NCI-H2196 treated with DMSO at 0.1 percent for 48 hours (cell line): ENCODE measurements at regions not wholly inside any gene's neighbourhood (a gene's known extent, or its start where the extent isn't known, plus 50 kb on each side); places are given as distances from the start of the nearest gene placed in this dataset.

Experiments used
- DNase-seq: peaks from one replicate; lab custom pipeline; 2025; ENCODE audit not compliant: unreplicated experiment; lab: John Stamatoyannopoulos, UW

GRCh38 chr13:64850017-64850416 lies 2380.1 kb downstream of the PCDH9 start:
- no peak for DNase-seq

GRCh38 chr13:64849196-64849595 lies 2380.9 kb downstream of the PCDH9 start:
- DNase-seq = no peak

DNA sequence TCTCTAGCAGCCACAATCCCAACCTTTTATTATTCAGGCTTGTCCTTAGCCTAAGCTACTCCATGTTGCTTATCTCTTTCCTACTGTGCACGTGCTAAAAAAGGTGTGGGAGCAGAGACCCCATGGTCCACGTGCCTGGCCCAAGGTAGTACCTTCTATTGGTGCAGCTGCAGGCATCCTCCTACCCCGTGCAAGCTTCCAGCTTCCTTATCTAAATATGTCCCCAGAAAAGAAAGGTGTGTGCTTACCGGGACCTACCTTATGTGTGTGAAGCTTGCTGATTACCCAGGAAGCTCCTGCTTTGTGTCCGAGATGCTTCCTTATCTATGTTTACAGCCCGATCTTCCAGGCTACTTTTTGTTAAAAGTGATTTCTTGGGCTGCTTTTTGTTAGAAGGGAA lies 2382.4 kb downstream of the PCDH9 start:
- no peak for DNase-seq

- DNase-seq = no peak
Observed at GRCh38 chr13:64845110-64845509, 2385.0 kb downstream of the PCDH9 start.

- no peak for DNase-seq
Observed at GRCh38 chr13:64819081-64819480, 2411.1 kb downstream of the PCDH9 start.

- DNase-seq = no peak
Observed at GRCh38 chr13:64817691-64818090, 2412.4 kb downstream of the PCDH9 start.

- DNase-seq = no peak
Observed at GRCh38 chr13:64810750-64811149, 2419.4 kb downstream of the PCDH9 start.

DNA sequence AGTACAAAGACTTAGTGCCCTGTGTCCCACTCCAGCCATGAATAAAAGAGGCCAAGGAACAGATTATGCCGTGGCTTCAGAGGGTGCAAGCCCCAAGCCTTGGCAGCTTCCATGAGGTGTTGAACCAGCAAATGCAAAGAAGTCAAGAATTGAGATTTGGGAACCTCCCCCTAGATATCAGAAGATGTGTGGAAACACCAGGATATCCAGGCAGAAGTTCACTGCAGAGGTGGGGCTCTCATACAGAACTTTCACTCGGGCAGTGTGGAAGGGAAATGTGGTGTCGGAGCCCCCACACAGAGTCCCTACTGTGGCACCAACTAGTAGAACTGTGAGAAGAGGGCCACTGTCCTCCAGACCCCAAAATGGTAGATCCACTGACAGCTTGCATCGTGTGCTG lies 2421.4 kb downstream of the PCDH9 start:
- no peak for DNase-seq

GRCh38 chr13:64801768-64802167 lies 2428.4 kb downstream of the PCDH9 start:
- no peak for DNase-seq

DNA sequence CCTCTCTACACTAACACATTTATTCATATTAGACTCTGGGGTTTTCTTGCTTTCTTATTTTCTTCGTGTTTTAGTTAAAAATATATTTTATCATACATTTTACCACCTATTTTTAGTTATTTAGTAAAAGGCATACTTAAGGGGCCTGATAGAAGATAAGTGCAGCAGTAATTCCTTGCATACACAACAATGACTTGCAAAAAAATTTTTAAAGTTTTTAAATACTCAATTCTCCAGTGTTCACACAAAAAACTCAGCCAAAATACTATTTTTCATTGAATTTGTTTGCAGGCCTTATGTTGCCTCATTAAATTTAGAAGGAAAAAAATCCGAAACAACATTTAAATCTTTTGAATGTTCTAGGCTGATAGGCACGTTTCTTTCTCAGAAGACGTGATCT lies 2431.7 kb downstream of the PCDH9 start:
- no peak for DNase-seq

DNA sequence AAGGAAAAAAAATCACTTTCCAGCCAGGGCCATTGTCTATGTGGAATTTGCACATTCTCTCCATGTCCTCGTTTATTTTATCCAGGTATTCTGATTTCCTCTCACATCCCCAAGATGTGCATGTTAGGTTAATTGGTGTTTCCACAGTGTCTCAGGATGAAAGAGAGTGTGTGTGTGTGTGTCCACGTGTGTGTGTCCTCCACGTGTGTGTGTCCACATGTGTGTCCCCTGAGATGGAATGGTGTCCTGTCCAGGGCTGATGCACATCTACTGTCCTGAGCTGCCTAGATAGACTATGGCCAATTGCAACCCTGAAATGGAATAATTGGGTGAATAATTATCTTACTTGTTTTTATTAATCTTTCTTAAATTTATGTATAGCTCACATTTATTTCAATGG lies 2436.5 kb downstream of the PCDH9 start:
- DNase-seq = no peak

GRCh38 chr13:64793131-64793530 lies 2437.0 kb downstream of the PCDH9 start:
- DNase-seq = no peak

DNA sequence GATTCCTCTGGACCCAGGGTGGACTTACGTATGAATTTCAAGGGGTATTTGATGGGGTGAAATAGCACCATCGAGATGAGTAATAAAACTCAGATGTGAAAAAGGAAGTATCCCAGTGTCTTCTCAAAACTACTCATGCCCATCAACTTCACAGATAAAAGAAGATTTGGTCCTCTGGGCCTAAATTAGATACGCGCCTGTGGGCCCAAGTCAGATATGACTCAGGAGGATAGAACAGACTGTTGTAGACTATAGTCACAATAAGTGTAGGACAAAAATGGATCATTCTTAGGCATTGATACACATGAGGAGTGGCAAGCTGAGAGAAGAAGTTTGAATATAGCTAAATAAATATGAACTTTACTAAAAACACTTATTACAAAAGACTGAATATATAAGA lies 2438.8 kb downstream of the PCDH9 start:
- no peak for DNase-seq

DNA sequence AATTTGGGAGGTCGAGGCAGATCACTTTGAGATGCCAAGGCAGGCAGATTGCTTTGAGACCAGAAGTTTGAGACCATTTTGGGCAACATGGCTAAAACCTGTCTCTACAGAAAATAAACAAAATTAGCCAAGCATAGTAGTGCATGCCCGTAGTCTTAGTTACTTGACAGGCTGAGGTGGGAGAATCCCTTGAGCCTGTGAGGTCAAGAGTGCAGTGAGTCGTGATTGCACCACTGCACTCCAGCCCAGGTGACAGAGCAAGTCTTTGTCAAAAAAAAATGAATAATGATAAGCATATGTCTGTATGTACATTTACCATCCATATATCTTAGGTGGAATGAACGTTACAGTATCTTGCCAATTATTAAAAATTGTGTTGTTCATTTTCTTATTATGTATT lies 2447.7 kb downstream of the PCDH9 start:
- no peak for DNase-seq

DNA sequence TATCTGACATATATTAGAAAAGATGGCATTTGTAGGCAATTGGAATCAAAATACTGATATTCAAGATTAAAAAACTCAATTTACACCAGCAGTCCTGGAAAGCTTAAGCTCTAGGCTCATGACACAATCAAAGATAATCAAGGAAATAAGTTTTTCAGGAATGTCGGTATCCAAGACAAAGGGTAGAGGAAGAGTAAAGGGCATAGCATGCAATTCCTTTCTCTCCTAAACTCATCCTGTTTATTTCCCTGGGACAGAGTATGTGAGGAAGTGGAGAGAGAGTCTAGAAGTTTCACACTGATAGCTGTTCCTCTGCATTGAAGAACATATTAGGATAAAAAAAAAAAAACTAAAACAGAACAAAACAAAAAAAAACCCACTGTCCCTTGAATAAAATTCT lies 2452.1 kb downstream of the PCDH9 start:
- no peak for DNase-seq

GRCh38 chr13:64774915-64775314 lies 2455.2 kb downstream of the PCDH9 start:
- no peak for DNase-seq

- DNase-seq = no peak
Observed at GRCh38 chr13:64770743-64771142, 2459.4 kb downstream of the PCDH9 start.

DNA sequence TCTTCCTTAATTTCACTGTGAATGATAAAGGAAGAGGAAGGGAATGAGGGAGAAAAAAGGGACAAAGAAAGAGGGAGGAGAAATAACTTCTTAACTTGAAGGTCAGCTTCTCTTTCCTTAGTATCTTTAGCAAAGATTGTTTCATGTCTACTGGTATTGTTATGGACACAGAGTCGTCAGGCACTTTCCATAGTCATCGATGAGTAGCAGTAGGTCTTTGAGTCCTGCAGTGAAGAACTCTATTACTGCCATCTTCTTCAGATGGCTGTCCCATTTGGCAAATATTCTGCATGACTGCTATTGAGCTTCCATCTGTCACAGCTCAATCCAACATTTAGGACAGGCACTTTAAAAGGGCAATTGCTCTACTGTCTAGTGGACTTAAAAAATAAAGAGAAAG lies 2463.1 kb downstream of the PCDH9 start:
- no peak for DNase-seq

DNA sequence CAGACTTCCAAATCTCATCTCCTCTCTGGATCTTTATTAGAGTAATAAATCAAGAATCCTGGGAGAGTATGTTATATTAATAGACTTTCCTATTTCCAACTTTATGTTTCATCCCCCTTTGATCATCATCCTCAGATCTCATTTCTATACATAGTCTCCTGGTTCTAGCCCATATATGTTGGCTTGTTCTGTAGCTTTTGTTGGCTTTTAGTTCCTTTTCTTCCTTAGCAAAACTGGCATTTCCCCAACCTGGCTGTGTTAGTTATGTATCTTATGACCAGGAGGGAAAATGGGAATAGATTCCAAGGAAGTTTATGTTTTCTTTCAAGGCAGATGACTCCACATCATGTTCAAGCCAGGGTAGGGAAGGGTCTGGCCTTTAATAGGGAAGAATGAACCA lies 2464.5 kb downstream of the PCDH9 start:
- DNase-seq = no peak

DNA sequence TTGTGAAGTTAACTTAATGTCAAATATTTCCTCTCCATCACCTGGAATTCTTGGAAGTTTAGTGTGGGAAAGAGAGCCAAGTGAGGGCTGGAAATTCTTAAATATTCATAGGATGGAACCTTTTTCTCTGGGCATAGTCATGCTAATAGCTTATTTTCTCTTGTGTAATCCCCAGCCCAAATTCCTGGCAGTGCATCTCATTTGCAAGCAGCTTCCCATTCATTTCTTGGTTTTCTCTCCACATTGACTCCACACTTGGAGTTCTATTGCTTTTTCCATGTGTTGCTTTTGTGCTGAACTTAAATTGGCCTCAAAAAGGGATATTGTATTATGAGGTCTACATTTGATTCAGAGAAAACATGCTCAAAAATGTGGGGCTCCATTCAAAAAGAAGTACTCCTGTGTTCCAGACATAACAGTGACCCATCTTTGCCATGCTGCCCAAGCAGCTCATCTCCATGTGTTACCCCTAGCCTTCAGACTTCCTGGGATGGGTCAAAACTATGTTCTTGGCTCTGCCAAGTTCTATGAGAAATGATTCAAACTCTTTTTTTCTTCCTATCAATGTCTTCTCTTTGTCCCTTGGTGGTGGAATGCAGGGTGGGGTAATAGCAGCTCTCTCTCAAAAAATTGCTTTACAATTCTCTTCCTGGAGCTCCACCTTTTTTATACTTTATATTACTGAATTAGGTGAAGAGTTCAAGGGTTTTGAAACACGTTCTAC lies 2471.5 kb downstream of the PCDH9 start:
- no peak for DNase-seq

DNA sequence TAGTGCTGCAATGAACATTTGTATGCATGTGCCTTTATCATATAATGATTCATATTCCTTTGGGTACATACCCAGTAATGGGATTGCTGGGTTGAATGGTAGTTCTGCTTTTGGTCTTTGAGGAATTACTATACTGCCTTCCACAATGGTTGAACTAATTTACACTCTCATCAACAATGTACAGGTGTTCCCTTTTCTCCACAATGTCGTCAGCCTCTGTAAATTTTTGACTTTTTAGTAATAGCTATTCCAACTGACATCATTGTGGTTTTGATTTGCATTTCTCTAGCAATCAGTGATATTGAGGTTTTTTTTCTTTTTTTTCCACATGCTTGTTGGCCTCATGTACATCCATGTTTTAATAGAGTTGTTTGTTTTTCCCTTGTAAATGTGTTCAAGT lies 2473.5 kb downstream of the PCDH9 start:
- no peak for DNase-seq

- DNase-seq = no peak
Observed at GRCh38 chr13:64755961-64756360, 2474.2 kb downstream of the PCDH9 start.

- DNase-seq = no peak
Observed at GRCh38 chr13:64753233-64754000, 2476.7 kb downstream of the PCDH9 start.
